ENCODE measurements at regions not wholly inside any gene's neighbourhood (a gene's known extent, or its start where the extent isn't known, plus 50 kb on each side); places are given as distances from the start of the nearest gene placed in this dataset.

- TF ChIP-seq REST (IDR thresholded peaks at IDR 0.05; ENCODE audit: unreplicated experiment) (no peak), JUNB (IDR thresholded peaks at IDR 0.05; ENCODE audit: unreplicated experiment) (no peak), POLR2AphosphoS5 (IDR thresholded peaks at IDR 0.05; ENCODE audit: low read depth) (no peak), EZH2 (IDR thresholded peaks at IDR 0.05; ENCODE audit: low read depth, unreplicated experiment) (no peak)
Measured at GRCh38 chr12:126212824-126213223, 1147.6 kb downstream of the AACS start (continued).

- Mint-ChIP-seq H3K4me1 (no peaks in the 10 kb centered on the region), H3K27me3 (ENCODE audit: insufficient read depth, low read depth, poor library complexity) (no peaks in the 10 kb centered on the region), H3K27ac (no peak overlapping the region), H3K9me3 (peaks cover 95% of the 10 kb centered on the region), H3K4me3 (no peak overlapping the region), H3K36me3 (ENCODE audit: low read depth) (peaks cover 28% of the 10 kb centered on the region)
- Histone ChIP-seq H3K27ac (ENCODE audit: low read depth) (no peak overlapping the region), H3K36me3 (ENCODE audit: insufficient read depth) (no peaks in the 10 kb centered on the region), H2AFZ (no peak overlapping the region), H3K4me3 (no peak overlapping the region), H3K27me3 (ENCODE audit: insufficient read depth) (no peaks in the 10 kb centered on the region), H3F3A (replicated peaks; ENCODE audit: low read depth) (no peaks in the 10 kb centered on the region), H3K9me2 (ENCODE audit: insufficient read depth) (0 out of 2 replicates have a peak, but pooled peaks cover 4% of the 10 kb centered on the region), H3K4me1 (ENCODE audit: insufficient read depth) (no peaks in the 10 kb centered on the region; the same call in 1 of the 2 replicates), H3K79me2 (replicated peaks; ENCODE audit: insufficient read depth) (no peaks in the 10 kb centered on the region), H3K4me2 (no peak overlapping the region), H4K20me1 (replicated peaks; ENCODE audit: insufficient read depth) (no peaks in the 10 kb centered on the region)
- TF ChIP-seq EZH2 (IDR thresholded peaks at IDR 0.05; ENCODE audit: low read depth, unreplicated experiment) (no peak), NANOG (IDR thresholded peaks at IDR 0.05; ENCODE audit: borderline replicate concordance) (no peak), ETS1 (IDR thresholded peaks at IDR 0.05) (no peak), JUNB (IDR thresholded peaks at IDR 0.05; ENCODE audit: unreplicated experiment) (no peak), EZH2phosphoT487 (IDR thresholded peaks at IDR 0.05; ENCODE audit: unreplicated experiment) (no peak), POLR2AphosphoS5 (IDR thresholded peaks at IDR 0.05; ENCODE audit: low read depth) (no peak), CTCF (conservative IDR thresholded peaks at IDR 0.05; ENCODE audit: low read depth in 2 of 2) (no peak), ZNF331 (CRISPR knock-in tag; IDR thresholded peaks at IDR 0.05; ENCODE audit: low read depth) (no peak), REST (IDR thresholded peaks at IDR 0.05; ENCODE audit: unreplicated experiment) (no peak), CREB1 (CRISPR knock-in tag; IDR thresholded peaks at IDR 0.05; ENCODE audit: low read depth) (no peak)
- DNase-seq (ENCODE audit: low spot score) (no peak), ATAC-seq (no peak)
Measured at GRCh38 chr12:126218697-126219096, 1153.5 kb downstream of the AACS start.
